Nephron (organoid): ENCODE measurements at regions not wholly inside any gene's neighbourhood (a gene's known extent, or its start where the extent isn't known, plus 50 kb on each side); places are given as distances from the start of the nearest gene placed in this dataset.

Source experiments
- H3K27ac Mint-ChIP-seq, 3 experiments: 2 replicates each; pipeline ENCODE4 v1.8.0; 2020; ENCODE audit warnings: mixed read lengths in 3 of 3, mild to moderate bottlenecking in 2 of 3, moderate library complexity in 1 of 3
- H3K27me3 Mint-ChIP-seq: 2 replicates; pipeline ENCODE4 v1.8.0; 2021; ENCODE audit warnings: low read depth, mild to moderate bottlenecking, moderate library complexity, mixed read lengths
- H3K36me3 Mint-ChIP-seq: 2 replicates; pipeline ENCODE4 v1.8.0; 2020; ENCODE audit warnings: low read depth, mixed read lengths
- H3K4me1 Mint-ChIP-seq: 2 replicates; pipeline ENCODE4 v1.8.0; 2020; ENCODE audit warnings: mixed read lengths
- H3K4me3 Mint-ChIP-seq, 3 experiments: 2 replicates each; pipeline ENCODE4 v1.8.0; 2020; ENCODE audit warnings: mild to moderate bottlenecking in 3 of 3, mixed read lengths in 3 of 3, moderate library complexity in 2 of 3
- H3K9me3 Mint-ChIP-seq: 2 replicates; pipeline ENCODE4 v1.8.0; 2020; ENCODE audit warnings: mixed read lengths
- CTCF ChIP-seq, 3 experiments: fragments of 200-600 bp; sonication (generic); IDR thresholded peaks; one replicate each; pipeline ENCODE4 v1.5.0; 2021; ENCODE audit warnings: antibody characterized with exemption in 3 of 3; ENCODE audit not compliant: unreplicated experiment in 3 of 3

DNA sequence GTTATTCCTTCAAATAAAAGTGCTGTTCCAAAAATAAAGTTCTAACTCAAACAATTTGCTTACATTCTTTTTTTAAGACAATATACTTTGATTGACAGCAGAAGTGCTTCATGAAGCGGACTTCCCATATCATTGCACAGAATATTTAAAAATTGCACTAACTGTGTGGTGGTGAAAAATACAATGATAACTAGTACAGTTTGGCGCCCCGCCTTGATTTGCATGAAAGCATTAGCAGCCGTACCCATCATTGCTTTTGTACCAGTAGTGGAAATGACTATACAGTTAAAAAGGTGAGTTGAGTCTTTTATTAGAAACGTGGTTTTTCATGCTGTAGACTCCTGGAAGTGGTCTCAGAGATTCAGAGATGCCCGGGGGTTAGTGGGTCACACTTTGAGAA is 69.5 kb upstream of the MAP3K1 start:
- TF ChIP-seq CTCF (IDR thresholded peaks at IDR 0.05; ENCODE audit: unreplicated experiment in 3 of 3), result no peak
- H3K27me3 Mint-ChIP-seq, result no peaks in the 10 kb centered on the region
- H3K4me1 Mint-ChIP-seq, result peaks cover 14% of the 10 kb centered on the region
- H3K36me3 Mint-ChIP-seq, result no peaks in the 10 kb centered on the region
- H3K9me3 Mint-ChIP-seq, result no peaks in the 10 kb centered on the region
- no peak overlapping the region for H3K4me3 Mint-ChIP-seq
- H3K27ac Mint-ChIP-seq, result no peak overlapping the region

DNA sequence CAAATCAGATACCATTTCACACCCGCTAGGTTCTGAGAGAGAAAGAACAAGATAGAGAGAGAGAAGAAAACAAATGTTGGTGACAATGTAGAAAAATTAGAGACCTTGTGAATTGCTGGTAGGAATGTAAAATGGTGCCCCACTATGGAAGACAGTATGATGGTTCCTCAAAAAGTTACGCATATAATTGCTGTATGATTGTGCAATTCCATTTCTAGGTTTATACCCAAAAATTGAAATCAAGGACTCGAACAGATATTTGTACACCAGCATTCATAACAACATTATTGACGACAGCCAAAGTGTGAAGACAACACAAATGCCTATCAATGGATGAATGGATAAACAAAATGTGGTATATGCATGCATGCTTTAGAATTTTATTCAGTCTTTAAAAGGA is 74.5 kb upstream of the MAP3K1 start:
- Mint-ChIP-seq H3K27me3 (no peaks in the 10 kb centered on the region), H3K4me1 (peaks cover 16% of the 10 kb centered on the region), H3K36me3 (no peaks in the 10 kb centered on the region), H3K27ac (no peak overlapping the region), H3K9me3 (no peaks in the 10 kb centered on the region), H3K4me3 (no peak overlapping the region)
- TF ChIP-seq CTCF (IDR thresholded peaks at IDR 0.05; ENCODE audit: unreplicated experiment in 3 of 3), result no peak

DNA sequence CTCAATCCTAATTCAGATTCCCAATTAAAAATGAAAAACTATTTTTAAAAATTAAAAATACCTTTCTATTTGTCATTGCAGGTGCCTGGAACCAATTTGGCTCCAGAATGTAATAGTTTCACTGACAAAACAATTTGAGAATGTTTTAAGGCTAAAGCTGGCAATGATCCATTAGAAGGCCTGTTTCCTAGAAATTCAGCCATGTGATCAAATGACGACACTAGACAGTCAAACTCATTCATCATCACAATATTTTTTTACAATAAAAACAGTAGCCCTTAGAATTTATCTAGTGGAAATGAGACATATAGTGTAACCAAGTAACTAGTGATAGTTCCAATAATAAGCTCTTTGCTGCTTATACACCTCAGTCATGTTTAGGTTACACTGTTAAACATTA is 75.4 kb upstream of the MAP3K1 start:
- Mint-ChIP-seq H3K27ac (no peak overlapping the region), H3K9me3 (no peaks in the 10 kb centered on the region), H3K4me3 (no peak overlapping the region), H3K27me3 (no peaks in the 10 kb centered on the region), H3K36me3 (no peaks in the 10 kb centered on the region), H3K4me1 (peaks cover 24% of the 10 kb centered on the region)
- TF ChIP-seq CTCF (IDR thresholded peaks at IDR 0.05; ENCODE audit: unreplicated experiment in 3 of 3), result no peak

DNA sequence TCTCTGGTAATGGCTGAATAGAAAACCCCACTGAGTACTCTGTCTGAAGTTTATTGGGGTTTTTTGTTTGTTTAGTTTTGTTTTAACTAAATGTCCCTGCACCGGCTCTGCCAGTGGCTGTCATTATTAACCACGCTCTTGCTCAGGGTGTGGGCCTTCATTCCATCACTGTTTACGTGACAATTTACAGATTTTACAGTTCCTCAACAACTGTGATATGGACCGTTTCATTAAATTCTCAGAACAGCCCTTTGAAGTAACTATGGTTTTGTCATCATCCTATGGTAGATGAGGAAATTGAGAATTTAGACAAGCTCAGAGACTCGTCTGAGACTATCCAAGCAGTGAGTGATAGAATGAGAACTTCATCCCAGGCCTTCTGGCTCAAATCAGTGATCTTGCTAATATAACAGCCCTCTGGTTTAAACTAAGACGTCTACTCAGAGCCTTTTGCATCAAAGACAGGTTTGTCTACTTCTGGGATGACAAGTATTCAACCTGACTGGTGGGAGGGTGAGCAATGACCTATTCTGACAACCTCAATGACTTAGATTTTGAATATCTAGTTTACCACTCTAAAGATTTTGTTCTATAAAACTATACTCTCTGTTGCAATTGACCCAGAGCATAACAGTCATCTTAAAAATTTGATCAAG is 77.3 kb upstream of the MAP3K1 start:
- Mint-ChIP-seq H3K27ac (peak overlapping the region in 1 of 3 experiments; percentile 38), H3K27me3 (peaks cover 5% of the 10 kb centered on the region), H3K9me3 (no peaks in the 10 kb centered on the region), H3K4me3 (no peak overlapping the region), H3K4me1 (peaks cover 44% of the 10 kb centered on the region), H3K36me3 (no peaks in the 10 kb centered on the region)
- no peak for TF ChIP-seq CTCF (IDR thresholded peaks at IDR 0.05; ENCODE audit: unreplicated experiment in 3 of 3)

DNA sequence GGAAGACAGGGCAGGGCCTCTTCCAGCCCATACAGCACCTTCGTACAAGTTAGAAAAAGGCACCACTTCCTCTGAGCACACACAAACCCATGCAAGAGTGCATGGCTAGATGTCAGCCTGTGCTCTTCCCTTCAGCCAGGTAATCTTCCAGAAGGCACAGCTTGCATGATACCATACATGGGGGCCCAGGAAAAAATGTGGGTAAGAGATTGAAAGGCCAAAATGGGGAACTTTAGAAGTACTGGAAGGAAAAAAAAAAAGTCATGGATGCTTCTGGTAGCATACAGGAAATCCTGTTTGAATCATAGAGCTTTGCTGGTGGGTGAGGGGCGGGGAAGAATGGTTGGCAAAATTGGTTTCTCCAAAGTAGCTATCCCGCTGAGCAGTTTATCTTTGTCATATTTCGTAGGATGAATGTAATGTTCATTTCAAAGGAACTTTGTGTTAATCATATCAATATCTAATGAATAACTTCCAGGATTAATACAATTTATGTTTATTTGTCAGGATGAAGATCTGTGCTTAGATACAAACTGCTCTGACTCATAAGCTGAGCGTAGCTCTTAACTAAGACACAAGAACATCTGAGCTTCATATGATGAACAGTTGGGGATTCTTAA is 78.2 kb upstream of the MAP3K1 start:
- H3K27me3 Mint-ChIP-seq, result peaks cover 5% of the 10 kb centered on the region
- no peaks in the 10 kb centered on the region for H3K36me3 Mint-ChIP-seq
- peaks cover 1% of the 10 kb centered on the region for H3K9me3 Mint-ChIP-seq
- no peak for TF ChIP-seq CTCF (IDR thresholded peaks at IDR 0.05; ENCODE audit: unreplicated experiment in 3 of 3)
- H3K27ac Mint-ChIP-seq, result peak overlapping the region; percentile 16 to 65 (median 47)
- no peak overlapping the region for H3K4me3 Mint-ChIP-seq
- H3K4me1 Mint-ChIP-seq, result peaks cover 53% of the 10 kb centered on the region
